Lung (tissue), 11 donors: ENCODE measurements at regions not wholly inside any gene's neighbourhood (a gene's known extent, or its start where the extent isn't known, plus 50 kb on each side); places are given as distances from the start of the nearest gene placed in this dataset.
"Not testable (repeated sequence)": the region's sequence is repeated elsewhere in the genome, so short reads cannot be mapped to it uniquely, and the experiment has no call there.

Experiments used
- ATAC-seq: fragments of 200-7000 bp; cut with Tn5 transposase; one replicate; pipeline ENCODE4 v1.9.1; 2020; ENCODE audit warnings: moderate number of reproducible peaks; ENCODE audit not compliant: insufficient read depth, low FRiP score
- DNase-seq, 3 donors: peaks; one replicate each; pipeline ENCODE4 v3.0.0-alpha.2; 2013 to 2017
- H3K27ac ChIP-seq, 2 donors: one replicate each; pipeline ENCODE4 v1.5.1; 2013; ENCODE audit warnings: mild to moderate bottlenecking in 2 of 2, moderate library complexity in 2 of 2, control low read depth in 1 of 2, inconsistent platforms in 1 of 2, low read depth in 1 of 2, low read length in 1 of 2
- H3K27me3 ChIP-seq, 3 donors: one replicate each; pipeline ENCODE4 v1.5.1; 2013; ENCODE audit warnings: low read length in 2 of 3; ENCODE audit not compliant: control insufficient read depth in 3 of 3, insufficient read depth in 3 of 3
- H3K36me3 ChIP-seq, 4 donors: one replicate each; pipeline ENCODE4 v1.5.1; 2013; ENCODE audit warnings: low read length in 4 of 4, mild to moderate bottlenecking in 1 of 4, moderate library complexity in 1 of 4; ENCODE audit not compliant: control insufficient read depth in 4 of 4, insufficient read depth in 4 of 4
- H3K4me1 ChIP-seq, 5 donors: one replicate each; pipeline ENCODE4 v1.5.1; 2013; ENCODE audit warnings: low read length in 5 of 5, mild to moderate bottlenecking in 2 of 5, moderate library complexity in 1 of 5; ENCODE audit not compliant: control insufficient read depth in 5 of 5, insufficient read depth in 5 of 5
- H3K4me3 ChIP-seq: one replicate; pipeline ENCODE4 v1.5.1; 2013; ENCODE audit warnings: mild to moderate bottlenecking, control low read depth, moderate library complexity
- H3K9ac ChIP-seq, 2 donors: one replicate each; pipeline ENCODE4 v1.5.1; 2013; ENCODE audit warnings: low read length in 2 of 2, control low read depth in 1 of 2; ENCODE audit not compliant: insufficient read depth in 1 of 2
- H3K9me3 ChIP-seq, 4 donors: one replicate each; pipeline ENCODE4 v1.5.1; 2013; ENCODE audit warnings: low read length in 3 of 4, mild to moderate bottlenecking in 1 of 4, moderate library complexity in 1 of 4; ENCODE audit not compliant: control insufficient read depth in 4 of 4, insufficient read depth in 3 of 4
- CTCF ChIP-seq: IDR thresholded peaks from 2 replicates; pipeline ENCODE4 v1.5.1; 2012; ENCODE audit warnings: mild to moderate bottlenecking; ENCODE audit errors: control extremely low read depth, extremely low read depth
- WGBS, 2 donors: extraction: QIAGEN DNeasy Blood & Tissue Kit; methylation state at CpG; one replicate each; pipeline ENCODE4 v1.1.7; 2013; 5-methylcytosine and 5-hydroxymethylcytosine counted together
- donor health status: control.
- donor health status: control.
- donor health status: Bipolar disorder and iron deficiency.
- donor health status: healthy.
- donor health status: DM: yes; HTN: yes; CAD: no.

- no peak overlapping the region for H3K4me3 ChIP-seq
- no peaks in the 10 kb centered on the region for H3K36me3 ChIP-seq
- DNase-seq (no peak), ATAC-seq (no peak)
- H3K4me1 ChIP-seq: no peaks in the 10 kb centered on the region
- no peak for TF ChIP-seq CTCF
- H3K27me3 ChIP-seq: no peaks in the 10 kb centered on the region
- H3K9me3 ChIP-seq: no peaks in the 10 kb centered on the region
- H3K27ac ChIP-seq: no peak overlapping the region
- no peak overlapping the region for H3K9ac ChIP-seq
- 58 to 81% methylated on average over 3 of the region's 3 CpGs for WGBS, 2 donors
Measured at GRCh38 chr2:129035992-129036391, 717.3 kb upstream of the HS6ST1 start.

- H3K9me3 ChIP-seq, DNase-seq, H3K27me3 ChIP-seq, H3K4me1 ChIP-seq, H3K9ac ChIP-seq, ATAC-seq, H3K36me3 ChIP-seq, H3K27ac ChIP-seq, H3K4me3 ChIP-seq: not testable (repeated sequence)
- 95 to 97% methylated on average over 10 of the region's 10 CpGs for WGBS, 2 donors
Measured at GRCh38 chr2:129043677-129044076, 725.0 kb upstream of the HS6ST1 start.

- H3K9ac ChIP-seq, H3K9me3 ChIP-seq, H3K4me1 ChIP-seq, H3K36me3 ChIP-seq, H3K27ac ChIP-seq, DNase-seq, ATAC-seq, H3K27me3 ChIP-seq, H3K4me3 ChIP-seq: not testable (repeated sequence)
- WGBS, 2 donors: 27 to 41% methylated on average over 1 of the region's 1 CpG
Measured at GRCh38 chr2:129046475-129046874, 727.8 kb upstream of the HS6ST1 start.

- Histone ChIP-seq H3K4me3 (no peak overlapping the region), H3K27me3 (no peaks in the 10 kb centered on the region), H3K9me3 (no peaks in the 10 kb centered on the region), H3K9ac (no peak overlapping the region), H3K36me3 (no peaks in the 10 kb centered on the region), H3K27ac (no peak overlapping the region), H3K4me1 (no peaks in the 10 kb centered on the region)
- DNase-seq (no peak), ATAC-seq (no peak)
- TF ChIP-seq CTCF: no peak
- WGBS, 2 donors: 59 to 82% methylated on average over 3 of the region's 3 CpGs
Measured at GRCh38 chr2:129050101-129050500, 731.4 kb upstream of the HS6ST1 start.

GRCh38 chr2:129055242-129055641 lies 736.6 kb upstream of the HS6ST1 start:
- H3K36me3 ChIP-seq: no peaks in the 10 kb centered on the region
- DNase-seq: no peak
- no peak overlapping the region for H3K27ac ChIP-seq
- H3K4me3 ChIP-seq: no peak overlapping the region
- 85 to 86% methylated on average over 8 of the region's 8 CpGs for WGBS, 2 donors
- H3K9ac ChIP-seq: no peak overlapping the region
- H3K9me3 ChIP-seq: no peaks in the 10 kb centered on the region
- no peaks in the 10 kb centered on the region for H3K27me3 ChIP-seq
- TF ChIP-seq CTCF: no peak
- H3K4me1 ChIP-seq: no peaks in the 10 kb centered on the region
- ATAC-seq: no peak
